Fibroblast of villous mesenchyme (primary cell): ENCODE measurements at regions not wholly inside any gene's neighbourhood (a gene's known extent, or its start where the extent isn't known, plus 50 kb on each side); places are given as distances from the start of the nearest gene placed in this dataset.
A peak's percentile ranks its signal among the peaks of the same experiment; 100 is the strongest.

ENCODE experiments used
- DNase-seq: peaks from one replicate; pipeline ENCODE4 v3.0.0-alpha.2; 2010; ENCODE audit warnings: low read depth
- H3K4me3 ChIP-seq: 2 replicates; pipeline ENCODE4 v1.5.1; 2011; ENCODE audit warnings: low read depth, mild to moderate bottlenecking, low read length
- CTCF ChIP-seq: IDR thresholded peaks from 2 replicates; pipeline ENCODE4 v1.5.1; 2012; ENCODE audit warnings: low read depth, mild to moderate bottlenecking, low read length; ENCODE audit not compliant: insufficient read depth

DNA sequence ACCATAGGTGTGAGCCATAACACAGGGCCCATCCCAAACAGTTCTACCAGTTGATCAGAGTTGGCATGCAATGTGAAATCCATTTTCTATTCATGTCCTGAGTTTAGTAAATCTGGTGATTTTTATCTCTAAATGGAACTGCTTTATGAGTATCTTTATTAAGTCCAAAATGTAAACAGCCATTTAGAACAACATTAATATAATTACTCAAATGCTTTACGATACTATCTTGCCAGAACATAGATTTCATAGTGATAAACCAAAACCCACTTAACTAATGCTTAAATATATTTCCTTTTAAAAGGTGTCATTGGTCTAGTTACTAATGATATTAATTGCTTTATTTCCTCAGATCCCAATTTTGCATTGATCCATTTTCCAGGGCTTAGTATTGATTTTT, 80.7 kb downstream of the PLCE1 start:
- no peak for TF ChIP-seq CTCF
- no peak for DNase-seq
- H3K4me3 ChIP-seq = no peak overlapping the region

DNA sequence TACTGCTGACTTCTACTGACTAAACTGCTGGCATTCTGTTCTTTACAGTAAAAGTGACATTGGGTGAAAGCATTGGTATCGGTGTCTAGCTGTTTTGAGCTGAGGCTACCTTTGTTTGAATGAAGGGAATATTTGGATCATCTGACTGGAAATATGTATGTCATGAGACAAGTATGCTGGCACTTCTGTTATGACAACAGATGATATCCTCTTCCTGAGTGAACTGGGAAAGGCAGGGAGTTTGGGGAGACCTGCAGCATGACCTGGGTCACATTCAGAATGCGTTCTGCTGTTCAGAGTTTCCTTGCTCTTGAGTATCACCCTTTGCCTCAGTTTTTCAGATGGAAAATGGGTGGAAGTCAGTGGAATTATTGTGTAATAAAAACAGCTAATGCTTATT, 81.8 kb downstream of the PLCE1 start:
- no peak overlapping the region for H3K4me3 ChIP-seq
- no peak for TF ChIP-seq CTCF
- DNase-seq = no peak

GRCh38 chr10:94076325-94076841, 82.7 kb downstream of the PLCE1 start:
- H3K4me3 ChIP-seq = no peak overlapping the region
- TF ChIP-seq CTCF = peak; percentile 55
- DNase-seq = peak; percentile 48

GRCh38 chr10:94077042-94077441, 83.3 kb downstream of the PLCE1 start:
- no peak for DNase-seq
- no peak overlapping the region for H3K4me3 ChIP-seq
- TF ChIP-seq CTCF = no peak

DNA sequence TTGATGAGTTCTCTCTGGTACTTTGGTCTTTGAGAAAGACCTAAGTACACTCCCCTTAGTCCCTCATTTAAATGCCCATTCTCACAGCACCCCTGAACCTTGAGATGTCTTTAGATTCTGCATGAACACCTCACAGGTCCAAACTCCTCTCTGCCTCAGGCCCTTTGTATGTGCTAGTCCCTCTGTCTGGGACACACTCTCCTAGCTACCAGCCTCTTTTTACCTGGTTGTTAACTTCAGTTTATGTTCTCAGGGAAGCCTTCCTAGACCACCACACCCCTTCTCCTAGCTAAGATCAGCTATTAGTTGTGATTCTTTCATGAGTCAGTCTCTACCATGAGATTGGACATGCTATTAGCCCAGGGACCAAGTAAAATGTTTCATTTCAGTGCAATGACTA, 86.4 kb downstream of the PLCE1 start:
- TF ChIP-seq CTCF = no peak
- no peak overlapping the region for H3K4me3 ChIP-seq
- no peak for DNase-seq

DNA sequence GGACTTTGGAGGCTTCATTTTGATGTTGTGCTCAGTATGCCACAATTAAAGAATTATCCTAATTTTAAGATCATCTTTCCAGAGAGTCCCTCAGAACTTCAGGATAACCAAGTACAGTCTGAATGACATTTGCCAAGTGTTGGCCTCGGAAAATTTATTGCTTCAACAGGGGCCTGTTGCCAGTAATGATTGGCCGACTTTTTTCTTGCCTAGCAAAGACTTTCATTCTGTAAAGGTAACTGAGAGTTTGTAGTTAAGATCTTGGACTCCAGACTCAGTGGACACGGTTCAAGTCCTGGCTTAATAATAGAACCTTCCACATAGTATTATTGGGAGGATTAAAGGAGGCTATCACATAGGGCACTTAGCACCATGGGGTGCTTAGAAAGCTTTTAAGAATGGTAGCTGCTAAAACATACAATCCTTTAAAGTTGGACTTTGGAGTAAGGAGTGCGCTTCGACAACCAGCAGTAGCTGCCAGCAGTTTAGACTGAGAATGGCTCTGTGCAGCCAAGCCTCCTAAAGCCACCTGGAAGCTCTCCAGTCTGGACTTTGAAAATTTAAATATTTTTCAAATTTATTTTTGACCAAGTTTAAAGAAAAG, 90.0 kb downstream of the PLCE1 start:
- no peak overlapping the region for H3K4me3 ChIP-seq
- no peak for TF ChIP-seq CTCF
- DNase-seq = no peak

GRCh38 chr10:94084344-94084743, 90.6 kb downstream of the PLCE1 start:
- no peak for DNase-seq
- no peak overlapping the region for H3K4me3 ChIP-seq
- TF ChIP-seq CTCF = no peak
